Skeletal muscle satellite cell (primary cell): ENCODE measurements at regions not wholly inside any gene's neighbourhood (a gene's known extent, or its start where the extent isn't known, plus 50 kb on each side); places are given as distances from the start of the nearest gene placed in this dataset.
"Not testable (repeated sequence)": the region's sequence is repeated elsewhere in the genome, so short reads cannot be mapped to it uniquely, and the experiment has no call there.

ENCODE experiments used
- H3K27me3 ChIP-seq: 2 replicates; pipeline ENCODE4 v1.7.0; 2013; ENCODE audit warnings: low read length; ENCODE audit not compliant: control insufficient read depth, insufficient read depth
- H3K36me3 ChIP-seq: 2 replicates; pipeline ENCODE4 v1.7.0; 2013; ENCODE audit warnings: mild to moderate bottlenecking, control low read depth, low read length; ENCODE audit not compliant: insufficient read depth
- H3K4me1 ChIP-seq: 2 replicates; pipeline ENCODE4 v1.7.0; 2013; ENCODE audit warnings: low read length; ENCODE audit not compliant: control insufficient read depth, insufficient read depth
- H3K4me2 ChIP-seq: 2 replicates; pipeline ENCODE4 v1.7.0; 2013; ENCODE audit warnings: mild to moderate bottlenecking, low read length
- H3K4me3 ChIP-seq: 2 replicates; pipeline ENCODE4 v1.7.0; 2013; ENCODE audit warnings: low read length
- H3K9ac ChIP-seq: 2 replicates; pipeline ENCODE4 v1.7.0; 2013; ENCODE audit warnings: mild to moderate bottlenecking, low read depth, low read length, moderate library complexity
- H3K9me3 ChIP-seq: replicated peaks from 2 replicates; pipeline ENCODE4 v1.7.0; 2013; ENCODE audit warnings: mild to moderate bottlenecking, control low read depth, low read length

DNA sequence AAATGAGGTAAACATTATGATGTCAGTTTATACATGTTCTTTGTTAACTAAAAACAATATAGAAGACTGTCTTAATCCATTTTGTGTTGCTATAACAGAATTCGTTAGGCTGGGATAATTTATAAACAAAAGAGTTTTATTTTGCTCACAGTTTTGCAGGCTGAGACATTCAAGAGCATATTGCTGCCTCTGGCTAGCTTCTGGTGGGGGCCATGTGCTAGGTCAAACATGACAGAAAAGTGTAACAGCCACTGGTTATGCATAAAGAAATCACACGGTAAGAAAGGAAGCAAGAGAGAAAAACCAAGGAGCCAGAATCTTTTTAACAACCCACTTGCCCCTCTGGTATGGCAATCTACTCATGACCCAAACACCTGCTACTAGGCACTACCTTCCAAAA lies 776.7 kb downstream of the PLOD2 start:
- no peak overlapping the region for H3K9ac ChIP-seq
- no peaks in the 10 kb centered on the region for H3K36me3 ChIP-seq
- H3K4me2 ChIP-seq, result no peak overlapping the region
- no peak overlapping the region for H3K4me3 ChIP-seq
- H3K27me3 ChIP-seq, result no peaks in the 10 kb centered on the region
- H3K9me3 ChIP-seq, result no peaks in the 10 kb centered on the region
- no peaks in the 10 kb centered on the region for H3K4me1 ChIP-seq

GRCh38 chr3:145387211-145387610 lies 773.8 kb downstream of the PLOD2 start:
- Histone ChIP-seq H3K4me2 (no peak overlapping the region), H3K27me3 (no peaks in the 10 kb centered on the region), H3K36me3 (no peaks in the 10 kb centered on the region), H3K9ac (no peak overlapping the region), H3K9me3 (no peaks in the 10 kb centered on the region), H3K4me3 (no peak overlapping the region), H3K4me1 (no peaks in the 10 kb centered on the region)

DNA sequence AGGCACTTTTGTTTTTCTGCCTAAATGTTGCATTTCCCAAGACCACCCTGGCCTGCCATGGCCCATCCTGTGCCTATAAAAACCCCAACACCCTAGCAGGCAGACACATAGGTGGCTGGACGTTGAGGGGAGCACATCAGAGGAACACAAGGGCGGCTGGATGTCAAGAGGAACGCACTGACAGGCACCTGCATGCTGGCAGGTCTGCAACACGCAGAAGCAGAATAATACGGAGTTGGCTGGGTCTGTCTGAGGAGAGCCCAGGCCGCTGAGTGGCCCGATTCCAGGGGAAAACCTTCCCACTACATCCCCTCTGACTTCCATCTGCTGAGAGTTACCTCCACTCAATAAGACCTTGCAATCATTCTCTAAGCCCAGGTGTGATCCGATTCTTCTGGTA lies 765.6 kb downstream of the PLOD2 start:
- Histone ChIP-seq H3K9me3 (no peaks in the 10 kb centered on the region), H3K9ac (no peak overlapping the region), H3K4me3 (no peak overlapping the region), H3K4me1 (no peaks in the 10 kb centered on the region), H3K36me3 (no peaks in the 10 kb centered on the region), H3K4me2 (no peak overlapping the region), H3K27me3 (no peaks in the 10 kb centered on the region)

GRCh38 chr3:145411605-145412004 lies 749.4 kb downstream of the PLOD2 start:
- no peak overlapping the region for H3K9ac ChIP-seq
- no peaks in the 10 kb centered on the region for H3K4me1 ChIP-seq
- H3K27me3 ChIP-seq, result no peaks in the 10 kb centered on the region
- no peaks in the 10 kb centered on the region for H3K36me3 ChIP-seq
- H3K4me2 ChIP-seq, result no peak overlapping the region
- H3K9me3 ChIP-seq, result no peaks in the 10 kb centered on the region
- H3K4me3 ChIP-seq, result no peak overlapping the region

DNA sequence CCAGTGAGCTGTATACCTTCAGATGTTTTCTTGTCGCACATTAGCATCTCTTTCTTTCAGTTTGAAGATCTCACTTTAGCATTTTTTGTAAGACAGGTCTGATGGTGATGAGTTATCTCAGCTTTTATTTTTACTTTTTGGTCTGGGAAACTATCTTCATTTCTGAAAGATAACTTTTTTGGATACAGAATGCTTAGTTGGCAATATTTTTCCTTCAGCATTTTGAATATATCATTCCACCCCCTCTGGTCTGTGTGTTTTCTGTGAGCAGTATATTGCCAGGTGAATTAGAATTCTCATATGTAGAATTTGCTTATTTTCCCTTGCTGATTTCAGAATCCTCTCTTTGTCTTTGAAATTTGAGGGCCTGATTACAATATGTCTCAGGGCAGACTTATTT lies 743.3 kb downstream of the PLOD2 start:
- Histone ChIP-seq H3K27me3 (no peaks in the 10 kb centered on the region), H3K4me2 (no peak overlapping the region), H3K9me3 (no peaks in the 10 kb centered on the region), H3K36me3 (no peaks in the 10 kb centered on the region), H3K4me3 (no peak overlapping the region), H3K4me1 (no peaks in the 10 kb centered on the region), H3K9ac (no peak overlapping the region)

DNA sequence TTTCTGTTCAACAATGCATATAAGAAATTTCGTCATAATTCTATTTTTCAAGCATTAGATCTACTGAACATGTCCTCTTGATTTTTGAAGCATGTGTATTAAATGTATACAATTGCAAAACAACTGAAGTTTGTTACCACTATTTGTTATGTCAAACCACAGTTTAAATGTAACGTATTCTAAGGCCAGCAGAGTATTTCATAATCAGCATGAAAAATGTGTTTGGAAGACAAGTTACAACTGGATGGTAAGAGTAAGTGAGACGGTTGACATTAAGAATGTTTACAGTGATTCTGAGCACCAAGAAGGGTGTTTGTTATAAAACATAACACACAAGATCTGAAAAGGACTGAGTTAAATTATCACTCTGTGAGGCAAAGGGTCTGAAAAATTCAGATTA lies 738.4 kb downstream of the PLOD2 start:
- no peaks in the 10 kb centered on the region for H3K9me3 ChIP-seq
- no peak overlapping the region for H3K9ac ChIP-seq
- H3K4me1 ChIP-seq, result no peaks in the 10 kb centered on the region
- no peak overlapping the region for H3K4me3 ChIP-seq
- H3K4me2 ChIP-seq, result no peak overlapping the region
- no peaks in the 10 kb centered on the region for H3K36me3 ChIP-seq
- H3K27me3 ChIP-seq, result no peaks in the 10 kb centered on the region

- no peak overlapping the region for H3K9ac ChIP-seq
- H3K4me3 ChIP-seq, result no peak overlapping the region
- H3K27me3 ChIP-seq, result no peaks in the 10 kb centered on the region
- no peaks in the 10 kb centered on the region for H3K36me3 ChIP-seq
- no peaks in the 10 kb centered on the region for H3K4me1 ChIP-seq
- no peaks in the 10 kb centered on the region for H3K9me3 ChIP-seq
- no peak overlapping the region for H3K4me2 ChIP-seq
Observed at GRCh38 chr3:145427355-145427754, 733.6 kb downstream of the PLOD2 start.

- Histone ChIP-seq H3K36me3 (no peaks in the 10 kb centered on the region), H3K9ac (no peak overlapping the region), H3K4me3 (no peak overlapping the region), H3K4me1 (no peaks in the 10 kb centered on the region), H3K27me3 (no peaks in the 10 kb centered on the region), H3K4me2 (no peak overlapping the region), H3K9me3 (no peaks in the 10 kb centered on the region)
Observed at GRCh38 chr3:145429546-145429945, 731.4 kb downstream of the PLOD2 start.

DNA sequence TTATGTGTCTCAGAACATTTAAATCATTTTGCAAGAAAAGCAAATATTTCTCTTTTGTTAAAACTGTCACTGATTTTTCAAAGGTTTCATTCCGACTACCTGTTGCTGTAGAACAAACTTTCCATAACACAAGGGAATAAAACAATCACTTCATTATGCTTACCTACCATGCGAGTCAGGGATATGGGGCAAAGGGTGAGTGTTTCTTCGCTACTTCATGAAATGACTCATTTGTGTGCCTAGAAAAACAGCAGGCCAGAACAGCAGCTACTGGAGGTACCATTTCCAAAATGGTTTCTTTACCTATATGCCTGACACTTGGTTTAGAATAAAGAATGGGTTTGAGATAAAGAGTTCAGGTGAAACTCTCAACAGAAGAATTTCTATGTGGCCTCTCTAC lies 712.5 kb downstream of the PLOD2 start:
- no peaks in the 10 kb centered on the region for H3K27me3 ChIP-seq
- H3K9ac ChIP-seq, result no peak overlapping the region
- H3K4me2 ChIP-seq, result no peak overlapping the region
- no peaks in the 10 kb centered on the region for H3K4me1 ChIP-seq
- no peaks in the 10 kb centered on the region for H3K9me3 ChIP-seq
- H3K4me3 ChIP-seq, result no peak overlapping the region
- H3K36me3 ChIP-seq, result no peaks in the 10 kb centered on the region

DNA sequence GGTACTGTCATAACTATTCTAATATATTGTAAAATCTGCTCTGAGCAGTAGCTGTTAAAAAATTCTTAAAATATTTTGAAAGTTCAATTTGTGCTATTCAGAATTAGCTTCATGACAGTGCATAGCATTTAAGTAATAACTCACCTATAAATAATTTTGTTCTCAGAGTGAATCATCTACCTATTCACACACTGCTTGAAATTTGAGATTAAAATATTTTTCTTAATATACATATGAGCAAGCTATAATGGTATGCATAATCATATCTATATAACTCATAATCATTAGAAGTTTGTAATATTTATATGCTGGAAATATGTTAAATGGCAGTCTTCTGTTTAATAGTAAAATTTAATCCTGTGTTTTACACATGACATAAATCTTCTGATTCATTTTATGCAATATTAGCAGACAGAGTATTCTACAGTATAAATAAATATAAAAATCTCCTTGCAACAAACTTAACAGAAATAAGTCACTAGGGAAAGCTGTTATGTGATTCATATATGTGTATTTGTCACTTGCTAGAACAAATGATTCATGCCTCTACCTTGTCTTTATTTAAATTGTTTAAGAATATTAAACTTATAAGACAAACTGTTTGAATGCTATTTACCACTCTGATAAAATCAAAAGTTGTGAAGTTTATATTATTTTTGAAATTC lies 710.8 kb downstream of the PLOD2 start:
- Histone ChIP-seq H3K27me3 (no peaks in the 10 kb centered on the region), H3K36me3 (no peaks in the 10 kb centered on the region), H3K9me3 (no peaks in the 10 kb centered on the region), H3K4me2 (no peak overlapping the region), H3K9ac (no peak overlapping the region), H3K4me3 (no peak overlapping the region), H3K4me1 (no peaks in the 10 kb centered on the region)

DNA sequence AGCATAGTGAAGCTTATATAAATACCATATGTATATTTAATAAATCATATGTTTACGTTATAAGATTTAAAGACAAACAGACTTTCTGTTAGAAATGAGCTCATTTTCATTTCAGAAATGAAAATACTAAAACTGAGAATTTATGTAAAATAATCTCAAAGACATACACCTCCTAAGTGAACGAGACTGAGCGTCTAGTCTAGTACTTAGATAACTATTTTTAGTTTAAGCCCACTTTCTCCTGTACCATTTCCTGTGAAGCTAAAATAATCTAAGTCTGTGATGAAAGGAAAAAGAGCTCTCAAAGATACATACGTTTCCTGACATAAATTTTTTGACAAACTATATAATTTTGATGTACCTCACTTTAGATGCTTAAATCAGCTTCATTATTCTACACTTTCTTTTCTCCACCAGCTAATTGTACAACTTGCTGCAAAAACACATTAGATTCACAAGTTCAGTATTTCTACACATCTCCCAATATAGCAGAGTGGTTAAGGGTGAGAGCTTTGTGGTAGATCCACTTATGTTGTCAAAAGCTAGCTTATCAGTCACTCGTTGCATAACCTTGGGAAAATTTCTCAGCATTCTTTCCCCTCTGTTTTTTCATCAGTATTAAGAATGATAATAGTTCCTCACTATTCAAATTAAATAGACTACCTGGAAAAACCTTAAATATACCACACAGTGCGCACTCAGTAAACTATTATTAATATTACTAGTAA lies 703.0 kb downstream of the PLOD2 start:
- Histone ChIP-seq H3K4me1 (no peaks in the 10 kb centered on the region), H3K27me3 (no peaks in the 10 kb centered on the region), H3K36me3 (no peaks in the 10 kb centered on the region), H3K9ac (no peak overlapping the region), H3K4me2 (no peak overlapping the region), H3K9me3 (no peaks in the 10 kb centered on the region), H3K4me3 (no peak overlapping the region)

DNA sequence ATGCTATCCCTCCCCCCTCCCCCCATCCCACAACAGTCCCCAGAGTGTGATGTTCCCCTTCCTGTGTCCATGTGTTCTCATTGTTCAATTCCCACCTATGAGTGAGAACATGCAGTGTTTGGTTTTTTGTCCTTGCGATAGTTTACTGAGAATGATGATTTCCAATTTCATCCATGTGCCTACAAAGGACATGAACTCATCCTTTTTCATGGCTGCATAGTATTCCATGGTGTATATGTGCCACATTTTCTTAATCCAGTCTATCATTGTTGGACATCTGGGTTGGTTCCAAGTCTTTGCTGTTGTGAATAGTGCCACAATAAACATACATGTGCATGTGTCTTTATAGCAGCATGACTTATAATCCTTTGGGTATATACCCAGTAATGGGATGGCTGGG lies 701.3 kb downstream of the PLOD2 start:
- not testable (repeated sequence) for H3K9ac ChIP-seq, H3K27me3 ChIP-seq

More for the DNA sequence above, 701.3 kb downstream of the PLOD2 start:
- H3K4me1 ChIP-seq, H3K4me2 ChIP-seq, H3K36me3 ChIP-seq, H3K4me3 ChIP-seq, H3K9me3 ChIP-seq: not testable (repeated sequence)
